GM12878 (cell line): ENCODE measurements at regions not wholly inside any gene's neighbourhood (a gene's known extent, or its start where the extent isn't known, plus 50 kb on each side); places are given as distances from the start of the nearest gene placed in this dataset.

ENCODE experiments used
- ATAC-seq: fragments of 200-7000 bp; cut with Tn5 transposase; 3 replicates; pipeline ENCODE4 v1.9.1; 2020; ENCODE audit warnings: mild to moderate bottlenecking, moderate library complexity
- BruUV-seq: library from RNA; stranded (reverse); fragments of 400-500 nt; replicated peaks from 2 replicates; lab custom pipeline; 2021; lab: Mats Ljungman, UMichigan
- CTCF ChIA-PET: fragments of 300-600 bp; sonication (Branson Sonifier 250); formaldehyde crosslinking; extraction: SDS; loops from one replicate; lab custom pipeline; 2021; ENCODE audit warnings: inconsistent platforms; lab: Yijun Ruan, JAX
- POLR2A ChIA-PET: fragments of 350-600 bp; formaldehyde crosslinking; extraction: SDS; loops from one replicate; lab custom pipeline; 2021; ENCODE audit warnings: inconsistent platforms; lab: Charles Lee
- RAD21 ChIA-PET: fragments of 300-600 bp; sonication (Branson Sonifier 250); formaldehyde crosslinking; loops from one replicate; lab custom pipeline; 2023; ENCODE audit warnings: antibody characterized with exemption; ENCODE audit not compliant: unreplicated experiment; lab: Charles Lee
- SMC1A ChIA-PET: fragments of 300-600 bp; sonication (Branson Sonifier 250); formaldehyde crosslinking; loops from one replicate; lab custom pipeline; 2023; ENCODE audit not compliant: unreplicated experiment, uncharacterized antibody; lab: Charles Lee
- DNase-seq: peaks from one replicate; pipeline ENCODE4 v3.0.0-alpha.2; 2011; ENCODE audit warnings: low read depth, low spot score
- FAIRE-seq: peaks from 3 replicates; lab custom pipeline; 2011; peaks lifted over from hg19 to GRCh38; lab: Jason Lieb, UNC
- H2AFZ ChIP-seq: 2 replicates; pipeline ENCODE4 v1.6.0; 2011; ENCODE audit warnings: low read depth, low read length, control low read depth; ENCODE audit not compliant: control insufficient read depth
- H3K27ac ChIP-seq: 2 replicates; pipeline ENCODE4 v1.5.1; 2011; ENCODE audit warnings: control low read depth; ENCODE audit not compliant: control insufficient read depth, insufficient read depth
- H3K27me3 ChIP-seq, 2 experiments: replicated peaks in 1 of 2; 2 replicates each; pipeline versions ENCODE4 v1.6.0 to v1.6.1; 2011; ENCODE audit warnings: low read length in 1 of 2; ENCODE audit not compliant: control insufficient read depth in 2 of 2, insufficient read depth in 2 of 2
- H3K36me3 ChIP-seq, 2 experiments: 2 replicates each; pipeline ENCODE4 v1.5.1; 2011; ENCODE audit warnings: low read length in 1 of 2; ENCODE audit not compliant: control insufficient read depth in 2 of 2, insufficient read depth in 2 of 2
- H3K4me1 ChIP-seq: 2 replicates; pipeline ENCODE4 v1.6.1; 2011; ENCODE audit warnings: mild to moderate bottlenecking, low read length, moderate library complexity, mixed read lengths; ENCODE audit not compliant: control insufficient read depth, insufficient read depth
- H3K4me2 ChIP-seq: 2 replicates; pipeline ENCODE4 v1.6.0; 2011; ENCODE audit warnings: control low read depth; ENCODE audit not compliant: control insufficient read depth, insufficient read depth
- H3K4me3 ChIP-seq: fragments of 200-600 bp; sonication (generic); 2 replicates; pipeline ENCODE4 v1.5.1; 2016
- H3K79me2 ChIP-seq: 2 replicates; pipeline ENCODE4 v1.6.0; 2011; ENCODE audit warnings: low read length; ENCODE audit not compliant: control insufficient read depth, insufficient read depth
- H3K9ac ChIP-seq: 2 replicates; pipeline ENCODE4 v1.8.0; 2011; ENCODE audit warnings: low read length, control low read depth, mixed read lengths; ENCODE audit not compliant: control insufficient read depth, insufficient read depth
- H3K9me3 ChIP-seq: replicated peaks from 3 replicates; pipeline ENCODE4 v1.5.1; 2011; ENCODE audit warnings: mild to moderate bottlenecking, low read length; ENCODE audit not compliant: control insufficient read depth, insufficient read depth
- H4K20me1 ChIP-seq: 2 replicates; pipeline ENCODE4 v1.6.0; 2011; ENCODE audit not compliant: control insufficient read depth, insufficient read depth
- CBX3 ChIP-seq: fragments of 200-600 bp; sonication (generic); IDR thresholded peaks from 2 replicates; pipeline ENCODE4 v1.6.1; 2016; ENCODE audit warnings: low read depth, borderline replicate concordance
- EED ChIP-seq: sonication (generic); IDR thresholded peaks from 2 replicates; pipeline ENCODE4 v1.6.1; 2016; ENCODE audit warnings: antibody characterized with exemption, low read depth
- ELK1 ChIP-seq: IDR thresholded peaks from 2 replicates; pipeline ENCODE4 v1.6.1; 2012; ENCODE audit warnings: low read depth, low read length, improper control_type of control experiment
- ESRRA ChIP-seq: IDR thresholded peaks from 2 replicates; pipeline ENCODE4 v1.6.1; 2012; ENCODE audit warnings: mild to moderate bottlenecking, low read length, improper control_type of control experiment
- EZH2 ChIP-seq: IDR thresholded peaks from 2 replicates; pipeline ENCODE4 v1.6.1; 2012; ENCODE audit warnings: low read depth, mild to moderate bottlenecking, control low read depth, inconsistent platforms, low read length, borderline replicate concordance; ENCODE audit not compliant: control insufficient read depth
- MLLT1 ChIP-seq: fragments of 450-650 bp; IDR thresholded peaks from 2 replicates; pipeline ENCODE4 v1.6.1; 2016; ENCODE audit warnings: mild to moderate bottlenecking
- NKRF ChIP-seq: fragments of 450-650 bp; conservative IDR thresholded peaks from 2 replicates; pipeline ENCODE4 v1.6.1; 2017; ENCODE audit warnings: mild to moderate bottlenecking, moderate library complexity
- RAD51 ChIP-seq: fragments of 450-650 bp; IDR thresholded peaks from 2 replicates; pipeline ENCODE4 v1.6.1; 2016; ENCODE audit warnings: moderate library complexity, mild to moderate bottlenecking, inconsistent platforms
- SMAD1 ChIP-seq: fragments of 450-650 bp; IDR thresholded peaks from 2 replicates; pipeline ENCODE4 v1.6.1; 2018; ENCODE audit warnings: mild to moderate bottlenecking, low read depth; ENCODE audit not compliant: partially characterized antibody
- STAT1 ChIP-seq: fragments of 450-650 bp; conservative IDR thresholded peaks from 2 replicates; pipeline ENCODE4 v1.6.1; 2014; ENCODE audit warnings: antibody characterized with exemption, mild to moderate bottlenecking
- TAF1 ChIP-seq: IDR thresholded peaks from 2 replicates; pipeline ENCODE4 v1.6.1; 2011; ENCODE audit warnings: mild to moderate bottlenecking, low read depth, low read length, borderline replicate concordance
- ZNF622 ChIP-seq: fragments of 450-650 bp; IDR thresholded peaks from 2 replicates; pipeline ENCODE4 v1.6.1; 2017; ENCODE audit warnings: mild to moderate bottlenecking, inconsistent platforms
- WGBS: methylation state at CpG from one replicate; pipeline ENCODE4 v1.1.6; 2016; ENCODE audit warnings: low lambda C conversion rate; ENCODE audit not compliant: insufficient replicate concordance, insufficient coverage; ENCODE audit errors: missing lambda C conversion rate; 5-methylcytosine and 5-hydroxymethylcytosine counted together
- in situ Hi-C: fragments of 300-500 bp; cut with MboI; formaldehyde crosslinking; loops from 9 replicates; pipeline ENCODE4 v1.14.3; 2018; ENCODE audit warnings: mixed read lengths
- intact Hi-C: fragments of 100-400 bp; cut with micrococcal nuclease; formaldehyde crosslinking; loops from one replicate; pipeline ENCODE4 v1.14.2; 2022; ENCODE audit not compliant: unreplicated experiment
- TF ChIP-seq, protein P1 (sequence below): fragments of 450-650 bp; IDR thresholded peaks from 2 replicates; pipeline ENCODE4 v1.6.1; 2016; ENCODE audit warnings: mild to moderate bottlenecking
- TF ChIP-seq, protein P2 (sequence below): fragments of 450-650 bp; IDR thresholded peaks from 2 replicates; pipeline ENCODE4 v1.6.1; 2016; ENCODE audit warnings: mild to moderate bottlenecking, moderate library complexity, borderline replicate concordance

GRCh38 chr21:40990366-40990765 is 143.4 kb upstream of the DSCAM start (continued):
- TF ChIP-seq, protein P1, sequence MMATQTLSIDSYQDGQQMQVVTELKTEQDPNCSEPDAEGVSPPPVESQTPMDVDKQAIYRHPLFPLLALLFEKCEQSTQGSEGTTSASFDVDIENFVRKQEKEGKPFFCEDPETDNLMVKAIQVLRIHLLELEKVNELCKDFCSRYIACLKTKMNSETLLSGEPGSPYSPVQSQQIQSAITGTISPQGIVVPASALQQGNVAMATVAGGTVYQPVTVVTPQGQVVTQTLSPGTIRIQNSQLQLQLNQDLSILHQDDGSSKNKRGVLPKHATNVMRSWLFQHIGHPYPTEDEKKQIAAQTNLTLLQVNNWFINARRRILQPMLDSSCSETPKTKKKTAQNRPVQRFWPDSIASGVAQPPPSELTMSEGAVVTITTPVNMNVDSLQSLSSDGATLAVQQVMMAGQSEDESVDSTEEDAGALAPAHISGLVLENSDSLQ: no peak

- no TSS peak for BruUV-seq
- in situ Hi-C loops: no loop called here
- 2% methylated on average over 3 of the region's 3 CpGs for WGBS
- DNase-seq (no peak), FAIRE-seq (no peak), ATAC-seq (no peak)
- no peak overlapping the region for H3K9ac ChIP-seq
- SMC1A ChIA-PET: no interaction called here
- H3K27me3 ChIP-seq: no peaks in the 10 kb centered on the region
- no peak overlapping the region for H3K4me2 ChIP-seq
- RAD21 ChIA-PET: no interaction called here
- POLR2A ChIA-PET: no interaction called here
- CTCF ChIA-PET: no interaction called here
- intact Hi-C loops: no loop called here
- H3K27ac ChIP-seq: no peak overlapping the region
- H4K20me1 ChIP-seq: no peaks in the 10 kb centered on the region
- no peaks in the 10 kb centered on the region for H3K79me2 ChIP-seq
- H3K4me3 ChIP-seq: no peak overlapping the region
- no peaks in the 10 kb centered on the region; the same call in 2 of the 3 replicates for H3K9me3 ChIP-seq
- H3K36me3 ChIP-seq: no peaks in the 10 kb centered on the region
- no peak overlapping the region for H2AFZ ChIP-seq
- H3K4me1 ChIP-seq: no peaks in the 10 kb centered on the region
- TF ChIP-seq ESRRA (no peak), ELK1 (no peak), EED (no peak), TAF1 (no peak), EZH2 (no peak), MLLT1 (no peak), CBX3 (no peak), NKRF (no peak), RAD51 (no peak), SMAD1 (no peak), ZNF622 (no peak), STAT1 (no peak)
- TF ChIP-seq, protein P2, sequence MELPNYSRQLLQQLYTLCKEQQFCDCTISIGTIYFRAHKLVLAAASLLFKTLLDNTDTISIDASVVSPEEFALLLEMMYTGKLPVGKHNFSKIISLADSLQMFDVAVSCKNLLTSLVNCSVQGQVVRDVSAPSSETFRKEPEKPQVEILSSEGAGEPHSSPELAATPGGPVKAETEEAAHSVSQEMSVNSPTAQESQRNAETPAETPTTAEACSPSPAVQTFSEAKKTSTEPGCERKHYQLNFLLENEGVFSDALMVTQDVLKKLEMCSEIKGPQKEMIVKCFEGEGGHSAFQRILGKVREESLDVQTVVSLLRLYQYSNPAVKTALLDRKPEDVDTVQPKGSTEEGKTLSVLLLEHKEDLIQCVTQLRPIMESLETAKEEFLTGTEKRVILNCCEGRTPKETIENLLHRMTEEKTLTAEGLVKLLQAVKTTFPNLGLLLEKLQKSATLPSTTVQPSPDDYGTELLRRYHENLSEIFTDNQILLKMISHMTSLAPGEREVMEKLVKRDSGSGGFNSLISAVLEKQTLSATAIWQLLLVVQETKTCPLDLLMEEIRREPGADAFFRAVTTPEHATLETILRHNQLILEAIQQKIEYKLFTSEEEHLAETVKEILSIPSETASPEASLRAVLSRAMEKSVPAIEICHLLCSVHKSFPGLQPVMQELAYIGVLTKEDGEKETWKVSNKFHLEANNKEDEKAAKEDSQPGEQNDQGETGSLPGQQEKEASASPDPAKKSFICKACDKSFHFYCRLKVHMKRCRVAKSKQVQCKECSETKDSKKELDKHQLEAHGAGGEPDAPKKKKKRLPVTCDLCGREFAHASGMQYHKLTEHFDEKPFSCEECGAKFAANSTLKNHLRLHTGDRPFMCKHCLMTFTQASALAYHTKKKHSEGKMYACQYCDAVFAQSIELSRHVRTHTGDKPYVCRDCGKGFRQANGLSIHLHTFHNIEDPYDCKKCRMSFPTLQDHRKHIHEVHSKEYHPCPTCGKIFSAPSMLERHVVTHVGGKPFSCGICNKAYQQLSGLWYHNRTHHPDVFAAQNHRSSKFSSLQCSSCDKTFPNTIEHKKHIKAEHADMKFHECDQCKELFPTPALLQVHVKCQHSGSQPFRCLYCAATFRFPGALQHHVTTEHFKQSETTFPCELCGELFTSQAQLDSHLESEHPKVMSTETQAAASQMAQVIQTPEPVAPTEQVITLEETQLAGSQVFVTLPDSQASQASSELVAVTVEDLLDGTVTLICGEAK: no peak
Measured at GRCh38 chr21:40997831-40998230, 150.9 kb upstream of the DSCAM start.
